PFSK-1 (cell line): ENCODE measurements at regions not wholly inside any gene's neighbourhood (a gene's known extent, or its start where the extent isn't known, plus 50 kb on each side); places are given as distances from the start of the nearest gene placed in this dataset.

Experiments
- FOXP2 ChIP-seq: optimal IDR thresholded peaks from 2 replicates; pipeline ENCODE3; 2011; ENCODE audit warnings: borderline replicate concordance, control low read depth, inconsistent platforms; ENCODE audit not compliant: insufficient read depth; ENCODE audit errors: extremely low read length, extremely low read depth
- POLR2AphosphoS5 ChIP-seq: IDR thresholded peaks from 2 replicates; pipeline ENCODE4 v1.6.1; 2012; ENCODE audit warnings: low read depth, mild to moderate bottlenecking, control low read depth, low read length, moderate library complexity
- REST ChIP-seq, 2 experiments: IDR thresholded peaks; 2 replicates each; pipeline versions ENCODE4 v1.6.1 to v1.8.0; 2011 to 2012; ENCODE audit warnings: low read depth in 2 of 2, low read length in 2 of 2, control low read depth in 1 of 2, inconsistent platforms in 1 of 2, mild to moderate bottlenecking in 1 of 2, moderate library complexity in 1 of 2; ENCODE audit not compliant: insufficient read depth in 1 of 2
- SIN3A ChIP-seq: IDR thresholded peaks from 2 replicates; pipeline ENCODE4 v1.6.1; 2012; ENCODE audit warnings: mild to moderate bottlenecking, low read length, moderate library complexity, borderline replicate concordance; ENCODE audit not compliant: insufficient read depth
- TAF1 ChIP-seq: IDR thresholded peaks from 2 replicates; pipeline ENCODE4 v1.6.1; 2012; ENCODE audit warnings: low read length, control low read depth, borderline replicate concordance; ENCODE audit not compliant: insufficient read depth

- TF ChIP-seq TAF1: no peak
- no peak for TF ChIP-seq SIN3A
- no peak for TF ChIP-seq POLR2AphosphoS5
- TF ChIP-seq REST (IDR thresholded peaks at IDR 0.05; ENCODE audit: insufficient read depth in 1 of 2, low read depth in 2 of 2, low read length in 2 of 2): no peak
- no peak for TF ChIP-seq FOXP2
Observed at GRCh38 chr12:86513226-86513625, 257.0 kb upstream of the MGAT4C start.

DNA sequence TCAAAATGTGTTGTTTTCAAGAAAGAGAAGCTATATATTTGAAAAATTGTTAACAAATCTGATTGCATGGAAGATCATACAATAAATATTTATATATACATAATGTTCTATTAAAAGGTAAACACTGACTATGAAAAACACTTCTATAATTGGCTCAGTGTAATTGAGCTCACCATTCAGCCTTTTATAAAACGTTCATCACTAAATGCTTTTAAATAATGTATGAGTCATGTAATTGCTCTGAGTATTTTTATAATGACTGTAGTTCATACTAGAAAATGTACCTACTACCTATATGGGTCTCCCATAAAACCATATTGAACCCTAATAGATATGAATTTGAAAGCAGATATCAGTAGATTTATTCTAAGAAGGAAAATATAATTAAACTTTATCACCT, 240.4 kb upstream of the MGAT4C start:
- TF ChIP-seq POLR2AphosphoS5 (no peak), FOXP2 (no peak), SIN3A (no peak), REST (IDR thresholded peaks at IDR 0.05; ENCODE audit: insufficient read depth in 1 of 2, low read depth in 2 of 2, low read length in 2 of 2) (no peak), TAF1 (no peak)

DNA sequence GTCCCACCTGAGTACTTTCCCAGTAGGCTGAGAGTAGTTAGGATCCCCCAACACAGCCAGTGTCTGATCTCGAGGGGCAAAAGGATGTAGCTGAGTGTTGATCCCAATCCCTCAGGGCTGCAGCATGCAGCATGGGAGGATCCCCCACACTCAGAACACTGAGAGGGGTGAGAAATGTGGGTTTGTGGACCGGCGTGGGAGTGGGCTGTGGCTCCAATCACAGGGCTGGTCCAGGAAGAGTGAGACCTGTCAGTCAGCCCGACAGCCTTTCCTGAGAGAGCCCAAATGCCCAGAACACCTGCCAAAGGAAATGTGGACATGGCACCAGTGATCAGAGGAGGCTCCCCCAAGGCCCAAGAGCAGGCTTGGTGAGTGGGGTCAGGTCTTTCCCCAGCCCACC, 228.3 kb upstream of the MGAT4C start:
- TF ChIP-seq SIN3A (no peak), FOXP2 (no peak), REST (IDR thresholded peaks at IDR 0.05; ENCODE audit: insufficient read depth in 1 of 2, low read depth in 2 of 2, low read length in 2 of 2) (no peak), POLR2AphosphoS5 (no peak), TAF1 (no peak)

DNA sequence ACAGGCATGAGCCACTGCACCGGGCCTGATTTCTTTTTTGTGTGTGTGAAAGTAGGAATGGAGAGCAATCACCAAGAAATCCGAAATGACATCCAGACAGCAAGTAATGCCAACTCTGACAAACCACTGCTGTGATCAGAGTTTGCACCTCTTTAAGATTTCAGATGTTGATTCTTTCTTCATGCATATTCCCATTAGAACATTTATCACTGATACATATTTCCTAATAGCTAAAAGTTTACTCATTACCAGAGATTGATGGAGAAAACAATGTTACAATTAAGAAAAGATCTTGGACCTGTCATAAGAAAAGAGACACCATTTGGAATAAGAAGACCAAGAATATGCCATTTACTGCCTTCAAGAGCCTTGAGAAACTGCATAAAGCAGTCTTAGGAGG, 217.0 kb upstream of the MGAT4C start:
- TF ChIP-seq FOXP2 (no peak), SIN3A (no peak), POLR2AphosphoS5 (no peak), REST (IDR thresholded peaks at IDR 0.05; ENCODE audit: insufficient read depth in 1 of 2, low read depth in 2 of 2, low read length in 2 of 2) (no peak), TAF1 (no peak)

GRCh38 chr12:86456776-86457175, 200.6 kb upstream of the MGAT4C start:
- TF ChIP-seq FOXP2 (no peak), SIN3A (no peak), TAF1 (no peak), POLR2AphosphoS5 (no peak), REST (IDR thresholded peaks at IDR 0.05; ENCODE audit: insufficient read depth in 1 of 2, low read depth in 2 of 2, low read length in 2 of 2) (no peak)
